ENCODE measurements at regions not wholly inside any gene's neighbourhood (a gene's known extent, or its start where the extent isn't known, plus 50 kb on each side); places are given as distances from the start of the nearest gene placed in this dataset.

GRCh38 chr3:44061961-44062360 is 179.7 kb upstream of the TOPAZ1 start:
- peaks cover 23 to 27% of the 10 kb centered on the region in 2 donors for H3K4me1 ChIP-seq (ENCODE audit: control insufficient read depth in 2 of 2, insufficient read depth in 2 of 2, low read length in 2 of 2)
- Mint-ChIP-seq H3K9me3 (ENCODE audit: insufficient read depth) (no peaks in the 10 kb centered on the region), H3K27me3 (peaks cover 7% of the 10 kb centered on the region), H3K27ac (no peak overlapping the region), H3K4me3 (no peak overlapping the region), H3K4me1 (peaks cover 33% of the 10 kb centered on the region)
- no peak overlapping the region for H3K27ac ChIP-seq (ENCODE audit: low read length in 2 of 2)
- H2AFZ ChIP-seq (ENCODE audit: insufficient read depth, low read depth, low read length, poor library complexity, severe bottlenecking): no peak overlapping the region
- 90% methylated on average over 9 of the region's 9 CpGs for WGBS (ENCODE audit: insufficient coverage)
- H3K4me2 ChIP-seq (replicated peaks; ENCODE audit: low read depth, low read length, poor library complexity, severe bottlenecking): no peak overlapping the region
- H3K9ac ChIP-seq (ENCODE audit: low read length): no peak overlapping the region
- CTCF ChIA-PET: no interaction called here
- H3K9me3 ChIP-seq (ENCODE audit: control extremely low read depth in 1 of 3, control insufficient read depth in 2 of 3, insufficient read depth in 1 of 3, low read length in 2 of 3): no peaks in the 10 kb centered on the region
- no peak for TF ChIP-seq CTCF (IDR thresholded peaks at IDR 0.05)
- no peak for TF ChIP-seq EZH2 (IDR thresholded peaks at IDR 0.05; ENCODE audit: borderline replicate concordance, insufficient read depth, low read depth, low read length, poor library complexity, severe bottlenecking)
- H3K4me3 ChIP-seq (ENCODE audit: control extremely low read depth in 1 of 5, extremely low read depth in 1 of 5, insufficient read depth in 1 of 5, low read depth in 2 of 5, low read length in 4 of 5): no peak overlapping the region
- H4K20me1 ChIP-seq (ENCODE audit: control insufficient read depth, insufficient read depth, low read length, poor library complexity, severe bottlenecking): no peaks in the 10 kb centered on the region
- intact Hi-C loops (cut with micrococcal nuclease): no loop called here
- no peaks in the 10 kb centered on the region for H3K79me2 ChIP-seq (ENCODE audit: control insufficient read depth, insufficient read depth, low read length)
- no peaks in the 10 kb centered on the region for H3K36me3 ChIP-seq (replicated peaks in 1 of 2; ENCODE audit: control extremely low read depth in 1 of 2, control insufficient read depth in 1 of 2, extremely low read depth in 1 of 2, insufficient read depth in 2 of 2, low read length in 1 of 2)
- DNase-seq: no peak
- no peak for ATAC-seq (ENCODE audit: low read depth)
- POLR2A ChIA-PET: no interaction called here
- no peaks in the 10 kb centered on the region for H3K27me3 ChIP-seq (replicated peaks in 1 of 4; ENCODE audit: control extremely low read depth in 1 of 4, control insufficient read depth in 3 of 4, insufficient read depth in 4 of 4, low read length in 3 of 4)

DNA sequence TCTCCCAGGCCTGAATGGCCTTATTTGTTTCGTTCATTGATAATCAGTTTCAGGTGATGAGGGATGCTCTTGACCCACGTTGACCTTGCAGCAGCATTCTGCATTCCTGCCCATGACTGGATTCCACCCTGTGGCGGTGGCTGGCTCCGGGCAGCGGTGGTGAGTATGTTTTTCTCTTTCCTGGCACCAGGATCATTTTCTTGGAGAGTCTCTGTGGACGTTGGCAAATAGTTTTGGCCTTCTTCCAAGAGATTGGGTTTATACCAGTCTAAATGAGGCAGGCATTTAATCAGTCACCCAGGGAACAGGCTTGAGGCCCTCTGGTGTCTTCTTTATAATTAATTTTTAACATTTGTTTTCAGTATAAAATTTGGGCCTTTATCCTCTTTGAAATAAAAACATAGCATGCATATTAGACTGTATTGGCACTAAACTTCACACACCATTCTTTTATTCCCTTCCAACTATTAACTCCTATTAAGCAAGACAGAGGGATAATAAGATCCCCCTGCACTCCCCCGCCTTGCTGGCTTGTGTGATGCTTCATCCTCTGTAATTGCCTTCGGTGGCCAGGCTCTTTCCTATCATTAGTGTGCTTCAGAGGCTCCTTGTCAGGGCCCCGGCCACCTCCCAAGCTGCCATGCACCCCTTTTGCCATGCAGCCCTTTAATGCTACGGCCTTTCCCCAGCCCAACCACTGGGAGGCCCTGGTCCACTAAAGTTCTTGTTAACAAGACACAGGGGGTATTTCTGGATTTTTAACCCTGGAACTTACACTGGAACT is 176.2 kb upstream of the TOPAZ1 start:
- Histone ChIP-seq H2AFZ (ENCODE audit: insufficient read depth, low read depth, low read length, poor library complexity, severe bottlenecking) (no peak overlapping the region), H3K79me2 (ENCODE audit: control insufficient read depth, insufficient read depth, low read length) (no peaks in the 10 kb centered on the region), H4K20me1 (ENCODE audit: control insufficient read depth, insufficient read depth, low read length, poor library complexity, severe bottlenecking) (no peaks in the 10 kb centered on the region), H3K4me3 (ENCODE audit: control extremely low read depth in 1 of 5, extremely low read depth in 1 of 5, insufficient read depth in 1 of 5, low read depth in 2 of 5, low read length in 4 of 5) (no peak overlapping the region), H3K9ac (ENCODE audit: low read length) (no peak overlapping the region), H3K27me3 (replicated peaks in 1 of 4; ENCODE audit: control extremely low read depth in 1 of 4, control insufficient read depth in 3 of 4, insufficient read depth in 4 of 4, low read length in 3 of 4) (no peaks in the 10 kb centered on the region), H3K9me3 (ENCODE audit: control extremely low read depth in 1 of 3, control insufficient read depth in 2 of 3, insufficient read depth in 1 of 3, low read length in 2 of 3) (no peaks in the 10 kb centered on the region), H3K36me3 (replicated peaks in 1 of 2; ENCODE audit: control extremely low read depth in 1 of 2, control insufficient read depth in 1 of 2, extremely low read depth in 1 of 2, insufficient read depth in 2 of 2, low read length in 1 of 2) (no peaks in the 10 kb centered on the region), H3K27ac (ENCODE audit: low read length in 2 of 2) (no peak overlapping the region), H3K4me2 (replicated peaks; ENCODE audit: low read depth, low read length, poor library complexity, severe bottlenecking) (no peak overlapping the region), H3K4me1 (ENCODE audit: control insufficient read depth in 2 of 2, insufficient read depth in 2 of 2, low read length in 2 of 2) (no peaks in the 10 kb centered on the region)
- CTCF ChIA-PET: no interaction called here
- peaks cover 7% of the 10 kb centered on the region for H3K27me3 Mint-ChIP-seq
- TF ChIP-seq CTCF (IDR thresholded peaks at IDR 0.05) (no peak), EZH2 (IDR thresholded peaks at IDR 0.05; ENCODE audit: borderline replicate concordance, insufficient read depth, low read depth, low read length, poor library complexity, severe bottlenecking) (no peak)
- ATAC-seq (ENCODE audit: low read depth): no peak
- 88% methylated on average over 6 of the region's 10 CpGs for WGBS (ENCODE audit: insufficient coverage)
- DNase-seq: no peak
- POLR2A ChIA-PET: no interaction called here
- no peak overlapping the region for H3K27ac Mint-ChIP-seq
- no peak overlapping the region for H3K4me3 Mint-ChIP-seq
- H3K4me1 Mint-ChIP-seq: no peaks in the 10 kb centered on the region
- intact Hi-C loops (cut with micrococcal nuclease): no loop called here
- H3K9me3 Mint-ChIP-seq (ENCODE audit: insufficient read depth): no peaks in the 10 kb centered on the region
